ENCODE measurements at regions not wholly inside any gene's neighbourhood (a gene's known extent, or its start where the extent isn't known, plus 50 kb on each side); places are given as distances from the start of the nearest gene placed in this dataset.

DNA sequence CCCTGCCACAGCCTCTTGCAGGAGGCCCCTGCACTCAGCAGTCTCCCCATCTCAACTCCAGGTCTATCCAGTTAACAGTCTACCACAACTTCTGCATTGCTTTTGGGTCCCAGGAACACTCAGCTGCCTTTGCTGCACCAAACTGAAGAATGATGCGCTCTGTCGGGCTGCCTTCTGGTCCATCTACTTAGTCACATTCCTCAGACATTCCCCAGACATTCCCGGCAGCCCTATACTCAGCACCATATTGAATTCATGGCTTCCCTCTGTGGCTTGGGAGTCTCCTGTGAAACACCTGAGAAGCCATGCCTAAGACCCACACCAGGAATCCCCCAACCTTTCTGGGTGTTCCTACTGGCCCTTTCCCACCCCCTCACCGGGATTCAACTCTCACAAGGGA lies 99.6 kb upstream of the COL21A1 start:
- Histone ChIP-seq H3F3A (ENCODE audit: low read length, unreplicated experiment) (no peaks in the 10 kb centered on the region), H3K27me3 (ENCODE audit: low read length) (no peaks in the 10 kb centered on the region), H3K27ac (ENCODE audit: low read length) (no peak overlapping the region), H3K4me1 (ENCODE audit: insufficient read depth, low read length) (peaks cover 24% of the 10 kb centered on the region), H3K36me3 (ENCODE audit: low read depth, low read length) (no peaks in the 10 kb centered on the region), H3K4me2 (ENCODE audit: low read length) (no peak overlapping the region), H2AFZ (ENCODE audit: low read length) (no peak overlapping the region), H4K20me1 (ENCODE audit: low read length) (no peaks in the 10 kb centered on the region), H3K79me2 (ENCODE audit: low read length) (no peaks in the 10 kb centered on the region), H3K9me3 (ENCODE audit: low read length) (no peaks in the 10 kb centered on the region), H3K9ac (ENCODE audit: low read length) (no peak overlapping the region), H3K9me2 (replicated peaks; ENCODE audit: low read length) (no peaks in the 10 kb centered on the region), H3K4me3 (ENCODE audit: low read length) (no peak overlapping the region)
- BruUV-seq (replicated peaks) = no TSS peak
- TF ChIP-seq EZH2phosphoT487 (IDR thresholded peaks at IDR 0.05; ENCODE audit: borderline replicate concordance, low read length) (no peak), EZH2 (IDR thresholded peaks at IDR 0.05; ENCODE audit: low read length, unreplicated experiment) (no peak)
- TF ChIP-seq, protein P1, sequence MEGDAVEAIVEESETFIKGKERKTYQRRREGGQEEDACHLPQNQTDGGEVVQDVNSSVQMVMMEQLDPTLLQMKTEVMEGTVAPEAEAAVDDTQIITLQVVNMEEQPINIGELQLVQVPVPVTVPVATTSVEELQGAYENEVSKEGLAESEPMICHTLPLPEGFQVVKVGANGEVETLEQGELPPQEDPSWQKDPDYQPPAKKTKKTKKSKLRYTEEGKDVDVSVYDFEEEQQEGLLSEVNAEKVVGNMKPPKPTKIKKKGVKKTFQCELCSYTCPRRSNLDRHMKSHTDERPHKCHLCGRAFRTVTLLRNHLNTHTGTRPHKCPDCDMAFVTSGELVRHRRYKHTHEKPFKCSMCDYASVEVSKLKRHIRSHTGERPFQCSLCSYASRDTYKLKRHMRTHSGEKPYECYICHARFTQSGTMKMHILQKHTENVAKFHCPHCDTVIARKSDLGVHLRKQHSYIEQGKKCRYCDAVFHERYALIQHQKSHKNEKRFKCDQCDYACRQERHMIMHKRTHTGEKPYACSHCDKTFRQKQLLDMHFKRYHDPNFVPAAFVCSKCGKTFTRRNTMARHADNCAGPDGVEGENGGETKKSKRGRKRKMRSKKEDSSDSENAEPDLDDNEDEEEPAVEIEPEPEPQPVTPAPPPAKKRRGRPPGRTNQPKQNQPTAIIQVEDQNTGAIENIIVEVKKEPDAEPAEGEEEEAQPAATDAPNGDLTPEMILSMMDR (conservative IDR thresholded peaks at IDR 0.05; ENCODE audit: low read depth, low read length) = no peak
- intact Hi-C loops (cut with micrococcal nuclease) = no loop called here
- DNase-seq (no peak), ATAC-seq (no peak)
- ChIA-PET POLR2A (ENCODE audit: unreplicated experiment) (no interaction called here), CTCF (no interaction called here)

DNA sequence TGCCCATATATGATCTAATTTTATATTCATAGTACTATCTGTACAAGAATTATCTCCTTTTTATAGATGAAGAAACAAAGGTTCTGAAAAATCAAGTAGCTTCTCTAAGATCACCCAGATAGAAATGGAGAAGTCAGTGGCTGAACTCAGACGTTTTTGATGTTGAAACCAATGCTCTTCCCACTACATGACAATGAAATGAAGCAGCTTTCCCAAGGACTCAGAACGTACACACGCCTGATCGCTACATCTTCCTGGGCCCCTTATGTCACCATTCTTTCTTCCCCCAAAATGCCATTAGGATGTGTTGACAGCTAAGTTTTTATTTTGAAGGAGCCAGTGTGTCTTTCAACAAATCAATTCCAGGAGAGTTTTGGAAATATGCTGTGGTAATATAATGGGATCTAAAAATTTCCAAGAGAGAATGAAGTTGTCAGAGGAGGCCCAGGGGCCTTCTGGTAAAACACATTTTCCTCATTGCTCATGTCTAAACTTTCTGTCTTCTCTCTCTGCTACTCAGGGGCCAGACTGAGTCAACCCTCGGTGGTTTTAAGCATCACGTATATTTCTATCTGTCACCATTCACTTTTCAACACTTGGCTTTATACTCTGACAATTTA lies 98.1 kb upstream of the COL21A1 start:
- no TSS peak for BruUV-seq (replicated peaks)
- H2AFZ ChIP-seq (ENCODE audit: low read length) = no peak overlapping the region
- H3K9ac ChIP-seq (ENCODE audit: low read length) = no peak overlapping the region
- H3K27me3 ChIP-seq (ENCODE audit: low read length) = no peaks in the 10 kb centered on the region
- no peaks in the 10 kb centered on the region for H3F3A ChIP-seq (ENCODE audit: low read length, unreplicated experiment)
- no peak overlapping the region for H3K4me2 ChIP-seq (ENCODE audit: low read length)
- ChIA-PET CTCF (no interaction called here), POLR2A (ENCODE audit: unreplicated experiment) (no interaction called here)
- intact Hi-C loops (cut with micrococcal nuclease) = no loop called here
- ATAC-seq (no peak), DNase-seq (no peak)
- H3K79me2 ChIP-seq (ENCODE audit: low read length) = no peaks in the 10 kb centered on the region
- H3K36me3 ChIP-seq (ENCODE audit: low read depth, low read length) = no peaks in the 10 kb centered on the region
- no peaks in the 10 kb centered on the region for H3K9me2 ChIP-seq (replicated peaks; ENCODE audit: low read length)
- H4K20me1 ChIP-seq (ENCODE audit: low read length) = no peaks in the 10 kb centered on the region
- H3K27ac ChIP-seq (ENCODE audit: low read length) = no peak overlapping the region
- H3K9me3 ChIP-seq (ENCODE audit: low read length) = no peaks in the 10 kb centered on the region
- H3K4me3 ChIP-seq (ENCODE audit: low read length) = no peak overlapping the region
- H3K4me1 ChIP-seq (ENCODE audit: insufficient read depth, low read length) = peaks cover 24% of the 10 kb centered on the region
- no peak for TF ChIP-seq EZH2phosphoT487 (IDR thresholded peaks at IDR 0.05; ENCODE audit: borderline replicate concordance, low read length)
- no peak for TF ChIP-seq EZH2 (IDR thresholded peaks at IDR 0.05; ENCODE audit: low read length, unreplicated experiment)
- TF ChIP-seq, protein P1 (conservative IDR thresholded peaks at IDR 0.05; ENCODE audit: low read depth, low read length) = no peak

DNA sequence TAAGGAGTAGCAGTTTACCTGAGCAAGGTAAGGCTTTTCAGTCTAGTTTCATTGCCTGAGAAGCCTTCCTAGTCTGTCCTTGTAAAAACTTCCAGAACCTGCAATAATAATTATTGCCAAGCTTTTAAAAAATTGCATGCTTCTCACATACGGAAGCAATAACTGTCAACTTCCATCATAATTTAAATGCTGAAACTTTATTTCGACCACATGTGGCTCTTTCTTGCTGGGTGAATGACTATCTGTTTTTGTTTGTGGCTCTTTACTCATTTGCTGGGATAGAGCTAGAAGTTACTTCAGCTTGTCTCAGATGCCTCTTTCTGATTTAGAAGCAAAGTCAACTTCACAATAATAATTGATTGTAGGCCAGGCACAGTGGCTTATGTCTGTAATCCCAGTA lies 95.9 kb upstream of the COL21A1 start:
- no peak overlapping the region for H3K4me3 ChIP-seq (ENCODE audit: low read length)
- TF ChIP-seq EZH2phosphoT487 (IDR thresholded peaks at IDR 0.05; ENCODE audit: borderline replicate concordance, low read length) (no peak), EZH2 (IDR thresholded peaks at IDR 0.05; ENCODE audit: low read length, unreplicated experiment) (no peak)
- TF ChIP-seq, protein P1 (conservative IDR thresholded peaks at IDR 0.05; ENCODE audit: low read depth, low read length) = no peak
- no peak overlapping the region for H2AFZ ChIP-seq (ENCODE audit: low read length)
- H3K4me2 ChIP-seq (ENCODE audit: low read length) = no peak overlapping the region
- H3K9me3 ChIP-seq (ENCODE audit: low read length) = no peaks in the 10 kb centered on the region
- H3K27ac ChIP-seq (ENCODE audit: low read length) = no peak overlapping the region
- no peaks in the 10 kb centered on the region for H3K27me3 ChIP-seq (ENCODE audit: low read length)
- intact Hi-C loops (cut with micrococcal nuclease) = no loop called here
- no peak overlapping the region for H3K9ac ChIP-seq (ENCODE audit: low read length)
- no peaks in the 10 kb centered on the region for H3K36me3 ChIP-seq (ENCODE audit: low read depth, low read length)
- CTCF ChIA-PET = no interaction called here
- POLR2A ChIA-PET (ENCODE audit: unreplicated experiment) = no interaction called here
- H4K20me1 ChIP-seq (ENCODE audit: low read length) = no peaks in the 10 kb centered on the region
- peaks cover 8% of the 10 kb centered on the region for H3K4me1 ChIP-seq (ENCODE audit: insufficient read depth, low read length)
- no peaks in the 10 kb centered on the region for H3K79me2 ChIP-seq (ENCODE audit: low read length)
- DNase-seq (no peak), ATAC-seq (no peak)
- BruUV-seq (replicated peaks) = no TSS peak
- no peaks in the 10 kb centered on the region for H3K9me2 ChIP-seq (replicated peaks; ENCODE audit: low read length)
- no peaks in the 10 kb centered on the region for H3F3A ChIP-seq (ENCODE audit: low read length, unreplicated experiment)
